NCI-H2196 (cell line): ENCODE measurements at regions not wholly inside any gene's neighbourhood (a gene's known extent, or its start where the extent isn't known, plus 50 kb on each side); places are given as distances from the start of the nearest gene placed in this dataset.
"Not testable (repeated sequence)": the region's sequence is repeated elsewhere in the genome, so short reads cannot be mapped to it uniquely, and the experiment has no call there.

Experiments used
- DNase-seq: peaks from one replicate; lab custom pipeline; 2025; ENCODE audit not compliant: unreplicated experiment; lab: John Stamatoyannopoulos, UW

- DNase-seq, result no peak
Measured at GRCh38 chr6:12474167-12475140, 184.3 kb downstream of the EDN1 start.

- DNase-seq, result no peak
Measured at GRCh38 chr6:12476484-12476883, 186.3 kb downstream of the EDN1 start.

- DNase-seq, result no peak
Measured at GRCh38 chr6:12477616-12478015, 187.5 kb downstream of the EDN1 start.

GRCh38 chr6:12478921-12479320 is 188.8 kb downstream of the EDN1 start:
- no peak for DNase-seq

- DNase-seq, result no peak
Measured at GRCh38 chr6:12479451-12479850, 189.3 kb downstream of the EDN1 start.

GRCh38 chr6:12479881-12480280 is 189.7 kb downstream of the EDN1 start:
- no peak for DNase-seq

GRCh38 chr6:12480379-12480778 is 190.2 kb downstream of the EDN1 start:
- no peak for DNase-seq

GRCh38 chr6:12481292-12481691 is 191.1 kb downstream of the EDN1 start:
- DNase-seq, result no peak

- no peak for DNase-seq
Measured at GRCh38 chr6:12481850-12482249, 191.7 kb downstream of the EDN1 start.

GRCh38 chr6:12482386-12483375 is 192.5 kb downstream of the EDN1 start:
- no peak for DNase-seq

GRCh38 chr6:12483712-12484111 is 193.6 kb downstream of the EDN1 start:
- DNase-seq, result no peak

GRCh38 chr6:12484519-12484918 is 194.4 kb downstream of the EDN1 start:
- no peak for DNase-seq

- DNase-seq, result no peak
Measured at GRCh38 chr6:12485226-12485764, 195.1 kb downstream of the EDN1 start.

- DNase-seq, result no peak
Measured at GRCh38 chr6:12485837-12486236, 195.7 kb downstream of the EDN1 start.

- DNase-seq, result no peak
Measured at GRCh38 chr6:12490351-12490903, 200.3 kb downstream of the EDN1 start.

GRCh38 chr6:12490904-12491571 is 200.9 kb downstream of the EDN1 start:
- DNase-seq, result no peak

GRCh38 chr6:12492929-12493328 is 202.8 kb downstream of the EDN1 start:
- DNase-seq, result not testable (repeated sequence)

- no peak for DNase-seq
Measured at GRCh38 chr6:12493446-12493845, 203.3 kb downstream of the EDN1 start.

- DNase-seq, result no peak
Measured at GRCh38 chr6:12494161-12494560, 204.0 kb downstream of the EDN1 start.

GRCh38 chr6:12501990-12502389 is 211.8 kb downstream of the EDN1 start:
- no peak for DNase-seq
